Uterus (tissue), 3 donors: ENCODE measurements at regions not wholly inside any gene's neighbourhood (a gene's known extent, or its start where the extent isn't known, plus 50 kb on each side); places are given as distances from the start of the nearest gene placed in this dataset.

Experiments
- DNase-seq, 2 donors: peaks; one replicate each; pipeline ENCODE4 v3.0.0-alpha.2; 2019 to 2020
- H3K27ac ChIP-seq, 2 donors: fragments of 200-600 bp; sonication (generic); 1 replicate in 1 of 2; 2 replicates in 1 of 2; pipeline ENCODE4 v1.5.1; 2016 to 2018
- H3K27me3 ChIP-seq, 2 donors: fragments of 200-600 bp; sonication (generic); one replicate each; pipeline ENCODE4 v1.5.1; 2018 to 2019; ENCODE audit warnings: control low read depth in 1 of 2
- H3K36me3 ChIP-seq, 2 donors: fragments of 200-600 bp; sonication (generic); one replicate each; pipeline ENCODE4 v1.5.1; 2019; ENCODE audit warnings: control low read depth in 1 of 2
- H3K4me1 ChIP-seq, 2 donors: fragments of 200-600 bp; sonication (generic); one replicate each; pipeline ENCODE4 v1.5.1; 2018 to 2019; ENCODE audit warnings: control low read depth in 1 of 2
- H3K4me3 ChIP-seq, 2 donors: fragments of 200-600 bp; sonication (generic); 1 replicate in 1 of 2; 2 replicates in 1 of 2; pipeline ENCODE4 v1.5.1; 2018 to 2019; ENCODE audit warnings: mild to moderate bottlenecking in 1 of 2
- H3K9me3 ChIP-seq, 2 donors: fragments of 200-600 bp; sonication (generic); one replicate each; pipeline ENCODE4 v1.5.1; 2019; ENCODE audit warnings: control low read depth in 1 of 2
- POLR2A ChIP-seq, 2 donors: fragments of 450-650 bp; IDR thresholded peaks; one replicate each; pipeline ENCODE4 v1.6.1; 2016; ENCODE audit warnings: antibody characterized with exemption in 2 of 2, mild to moderate bottlenecking in 1 of 2, moderate library complexity in 1 of 2
- intact Hi-C: fragments of 100-400 bp; cut with DNase I; formaldehyde crosslinking; loops from one replicate; pipeline ENCODE4 v1.15.1; 2023; ENCODE audit warnings: low total_unique reads
- TF ChIP-seq, protein P1 (sequence below), 4 experiments: fragments of 200-600 bp in 2 of 4; fragments of 450-650 bp in 2 of 4; sonication (generic) in 2 of 4; IDR thresholded peaks; one replicate each; pipeline ENCODE4 v1.5.1; 2016 to 2019; ENCODE audit warnings: antibody characterized with exemption in 4 of 4, mild to moderate bottlenecking in 2 of 4, moderate library complexity in 1 of 4
- donor health status: DM: yes; HTN: yes; CAD: no.

DNA sequence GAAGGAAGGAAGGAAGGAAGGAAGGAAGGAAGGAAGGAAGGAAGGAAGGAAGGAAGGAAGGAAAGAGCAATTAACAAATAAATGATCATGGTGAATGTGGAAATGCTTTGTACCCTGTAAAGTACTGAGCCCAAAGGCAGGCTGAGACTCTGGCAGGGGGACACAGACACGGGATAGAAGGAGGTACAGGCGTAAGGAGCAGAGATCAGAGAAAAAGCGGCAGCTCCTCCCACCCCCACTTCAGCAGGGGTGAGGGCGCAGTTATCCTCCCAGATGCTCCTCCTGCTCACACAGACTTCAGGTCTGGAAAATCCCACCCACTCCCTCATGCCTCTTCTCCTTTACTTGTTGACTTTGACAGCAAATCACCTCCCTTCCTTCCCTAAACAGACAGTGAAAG is 464.5 kb downstream of the MATN1 start:
- no peaks in the 10 kb centered on the region for H3K36me3 ChIP-seq
- H3K27ac ChIP-seq: no peak overlapping the region
- no peak overlapping the region for H3K4me3 ChIP-seq
- DNase-seq: no peak
- H3K4me1 ChIP-seq: no peaks in the 10 kb centered on the region
- TF ChIP-seq, protein P1, sequence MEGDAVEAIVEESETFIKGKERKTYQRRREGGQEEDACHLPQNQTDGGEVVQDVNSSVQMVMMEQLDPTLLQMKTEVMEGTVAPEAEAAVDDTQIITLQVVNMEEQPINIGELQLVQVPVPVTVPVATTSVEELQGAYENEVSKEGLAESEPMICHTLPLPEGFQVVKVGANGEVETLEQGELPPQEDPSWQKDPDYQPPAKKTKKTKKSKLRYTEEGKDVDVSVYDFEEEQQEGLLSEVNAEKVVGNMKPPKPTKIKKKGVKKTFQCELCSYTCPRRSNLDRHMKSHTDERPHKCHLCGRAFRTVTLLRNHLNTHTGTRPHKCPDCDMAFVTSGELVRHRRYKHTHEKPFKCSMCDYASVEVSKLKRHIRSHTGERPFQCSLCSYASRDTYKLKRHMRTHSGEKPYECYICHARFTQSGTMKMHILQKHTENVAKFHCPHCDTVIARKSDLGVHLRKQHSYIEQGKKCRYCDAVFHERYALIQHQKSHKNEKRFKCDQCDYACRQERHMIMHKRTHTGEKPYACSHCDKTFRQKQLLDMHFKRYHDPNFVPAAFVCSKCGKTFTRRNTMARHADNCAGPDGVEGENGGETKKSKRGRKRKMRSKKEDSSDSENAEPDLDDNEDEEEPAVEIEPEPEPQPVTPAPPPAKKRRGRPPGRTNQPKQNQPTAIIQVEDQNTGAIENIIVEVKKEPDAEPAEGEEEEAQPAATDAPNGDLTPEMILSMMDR (IDR thresholded peaks at IDR 0.05): no peak
- TF ChIP-seq POLR2A (IDR thresholded peaks at IDR 0.05): no peak
- H3K27me3 ChIP-seq: no peaks in the 10 kb centered on the region
- intact Hi-C loops: no loop called here
- H3K9me3 ChIP-seq: no peaks in the 10 kb centered on the region

DNA sequence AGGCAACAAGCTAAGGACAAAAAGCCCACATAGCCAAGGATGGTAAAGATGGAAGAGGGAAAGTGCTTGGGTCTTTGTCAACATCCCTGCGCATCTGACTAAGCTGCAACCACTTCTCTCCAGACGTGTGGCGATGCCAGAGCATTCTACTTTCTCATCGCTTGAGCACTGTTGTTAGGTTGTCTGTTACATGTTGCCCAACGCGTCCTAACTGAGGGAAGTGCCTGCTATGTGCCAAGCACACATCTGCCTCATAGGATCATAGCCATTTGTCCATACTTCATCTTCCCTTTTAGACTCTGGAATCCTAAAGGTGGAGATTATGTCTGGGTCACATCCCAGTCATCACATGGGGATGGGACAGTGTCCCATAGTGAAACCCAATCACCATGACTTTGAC is 464.9 kb downstream of the MATN1 start:
- TF ChIP-seq, protein P1 (IDR thresholded peaks at IDR 0.05): no peak
- no peak for TF ChIP-seq POLR2A (IDR thresholded peaks at IDR 0.05)
- H3K27ac ChIP-seq: no peak overlapping the region
- H3K27me3 ChIP-seq: no peaks in the 10 kb centered on the region
- no peaks in the 10 kb centered on the region for H3K9me3 ChIP-seq
- H3K36me3 ChIP-seq: no peaks in the 10 kb centered on the region
- intact Hi-C loops: no loop called here
- no peaks in the 10 kb centered on the region for H3K4me1 ChIP-seq
- DNase-seq: no peak
- H3K4me3 ChIP-seq: no peak overlapping the region

DNA sequence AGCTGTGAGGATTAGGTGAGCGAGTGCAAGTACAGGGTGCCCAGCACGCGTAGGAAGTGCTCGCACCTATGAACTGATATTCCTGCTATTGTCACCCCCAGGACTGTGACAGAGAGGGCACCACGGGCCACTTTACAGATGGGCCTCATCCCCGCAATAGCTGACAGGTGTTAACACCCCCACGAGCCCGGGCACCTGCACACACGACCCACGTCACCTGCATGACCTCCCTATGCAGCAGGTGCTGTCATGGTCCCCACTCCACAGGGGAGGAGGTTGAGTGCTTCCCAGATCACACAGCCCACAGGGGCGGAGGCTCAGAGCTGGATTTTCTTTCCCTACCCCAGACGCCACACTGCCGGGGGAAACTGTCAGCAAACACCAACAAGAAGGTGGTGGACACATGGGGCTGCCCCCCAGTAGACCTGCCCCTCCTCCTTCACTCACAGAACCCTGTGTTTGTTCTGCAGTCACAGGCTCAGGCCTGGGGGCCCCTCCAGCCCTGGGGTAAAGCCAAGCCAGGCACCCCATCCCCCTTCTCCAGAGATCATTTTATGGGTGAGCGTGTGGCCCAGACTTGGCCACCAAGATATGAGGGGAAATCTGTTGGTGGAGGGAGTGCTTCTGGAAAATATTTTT is 465.5 kb downstream of the MATN1 start:
- no peak overlapping the region for H3K27ac ChIP-seq
- no peaks in the 10 kb centered on the region for H3K27me3 ChIP-seq
- DNase-seq: no peak
- no peaks in the 10 kb centered on the region for H3K36me3 ChIP-seq
- H3K4me1 ChIP-seq: no peaks in the 10 kb centered on the region
- intact Hi-C loops: no loop called here
- TF ChIP-seq, protein P1 (IDR thresholded peaks at IDR 0.05): no peak
- no peak for TF ChIP-seq POLR2A (IDR thresholded peaks at IDR 0.05)
- H3K4me3 ChIP-seq: no peak overlapping the region
- H3K9me3 ChIP-seq: no peaks in the 10 kb centered on the region

DNA sequence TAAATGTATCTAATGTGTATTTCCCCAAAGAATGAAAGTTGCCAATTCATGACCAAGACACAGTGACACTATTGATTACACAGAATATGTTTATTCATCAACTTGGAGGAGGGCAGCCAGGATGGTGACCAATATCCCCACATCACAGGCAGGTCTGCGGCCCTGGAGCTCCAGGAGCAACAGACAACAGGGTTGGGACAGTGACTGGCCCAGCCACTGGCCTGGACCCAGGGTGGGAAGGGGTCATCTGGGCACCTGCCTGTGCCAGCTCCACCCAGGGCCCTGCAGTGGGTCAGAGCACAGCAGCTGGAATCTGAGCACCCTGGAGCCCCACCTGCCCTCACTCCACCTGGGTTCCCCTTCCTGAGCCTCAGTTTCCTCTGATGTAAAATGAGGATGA is 466.1 kb downstream of the MATN1 start:
- no peak for DNase-seq
- H3K4me3 ChIP-seq: no peak overlapping the region
- no peak overlapping the region for H3K27ac ChIP-seq
- intact Hi-C loops: no loop called here
- H3K27me3 ChIP-seq: no peaks in the 10 kb centered on the region
- no peaks in the 10 kb centered on the region for H3K9me3 ChIP-seq
- H3K36me3 ChIP-seq: no peaks in the 10 kb centered on the region
- H3K4me1 ChIP-seq: no peaks in the 10 kb centered on the region
- TF ChIP-seq, protein P1 (IDR thresholded peaks at IDR 0.05): no peak
- TF ChIP-seq POLR2A (IDR thresholded peaks at IDR 0.05): no peak

DNA sequence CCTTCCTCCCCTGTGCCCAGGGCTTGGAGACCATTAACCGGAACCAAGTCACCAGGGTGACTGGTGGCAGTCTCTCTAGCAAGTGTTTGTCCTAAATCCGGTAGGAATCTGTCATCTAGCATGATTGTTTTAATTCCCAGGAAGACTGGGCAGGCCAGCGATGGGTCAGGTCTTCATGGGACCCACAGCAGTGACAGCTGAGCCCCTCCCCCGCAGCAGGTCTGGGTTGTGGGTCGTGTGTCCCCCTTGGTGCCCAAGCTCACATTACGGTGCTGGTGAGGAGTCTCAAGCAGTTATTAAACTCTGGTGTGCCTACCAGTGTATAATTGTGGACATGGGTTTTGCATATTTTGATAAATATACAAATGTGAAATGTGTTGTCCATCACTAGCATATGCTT is 466.5 kb downstream of the MATN1 start:
- no peaks in the 10 kb centered on the region for H3K27me3 ChIP-seq
- no peak for DNase-seq
- intact Hi-C loops: no loop called here
- TF ChIP-seq POLR2A (IDR thresholded peaks at IDR 0.05): no peak
- TF ChIP-seq, protein P1 (IDR thresholded peaks at IDR 0.05): no peak
- H3K9me3 ChIP-seq: no peaks in the 10 kb centered on the region
- H3K4me1 ChIP-seq: no peaks in the 10 kb centered on the region
- H3K4me3 ChIP-seq: no peak overlapping the region
- no peaks in the 10 kb centered on the region for H3K36me3 ChIP-seq
- H3K27ac ChIP-seq: no peak overlapping the region
